ENCODE measurements at regions not wholly inside any gene's neighbourhood (a gene's known extent, or its start where the extent isn't known, plus 50 kb on each side); places are given as distances from the start of the nearest gene placed in this dataset.
"Not testable (repeated sequence)": the region's sequence is repeated elsewhere in the genome, so short reads cannot be mapped to it uniquely, and the experiment has no call there.

DNA sequence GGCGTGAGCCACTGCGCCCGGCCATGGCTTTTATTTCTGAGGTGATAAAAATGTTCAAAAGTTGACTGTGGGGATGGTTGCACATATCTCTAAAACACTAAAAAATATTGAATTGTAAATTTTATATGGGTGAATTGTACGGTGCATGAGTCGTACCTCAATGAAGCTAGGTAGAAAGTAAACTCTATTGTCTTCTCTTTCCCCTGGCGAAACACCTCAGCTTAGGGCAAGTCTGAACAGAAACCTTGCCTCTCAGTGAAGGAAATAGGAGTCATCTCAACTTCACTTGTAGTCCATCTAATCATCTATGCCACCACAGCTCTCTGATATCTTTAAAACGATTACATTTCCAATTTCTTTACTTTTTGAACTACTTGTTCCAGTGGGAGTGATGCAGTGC is 309.6 kb downstream of the SPATA31A1 start:
- not testable (repeated sequence) for H3K4me3 ChIP-seq (ENCODE audit: low read depth, low read length)

DNA sequence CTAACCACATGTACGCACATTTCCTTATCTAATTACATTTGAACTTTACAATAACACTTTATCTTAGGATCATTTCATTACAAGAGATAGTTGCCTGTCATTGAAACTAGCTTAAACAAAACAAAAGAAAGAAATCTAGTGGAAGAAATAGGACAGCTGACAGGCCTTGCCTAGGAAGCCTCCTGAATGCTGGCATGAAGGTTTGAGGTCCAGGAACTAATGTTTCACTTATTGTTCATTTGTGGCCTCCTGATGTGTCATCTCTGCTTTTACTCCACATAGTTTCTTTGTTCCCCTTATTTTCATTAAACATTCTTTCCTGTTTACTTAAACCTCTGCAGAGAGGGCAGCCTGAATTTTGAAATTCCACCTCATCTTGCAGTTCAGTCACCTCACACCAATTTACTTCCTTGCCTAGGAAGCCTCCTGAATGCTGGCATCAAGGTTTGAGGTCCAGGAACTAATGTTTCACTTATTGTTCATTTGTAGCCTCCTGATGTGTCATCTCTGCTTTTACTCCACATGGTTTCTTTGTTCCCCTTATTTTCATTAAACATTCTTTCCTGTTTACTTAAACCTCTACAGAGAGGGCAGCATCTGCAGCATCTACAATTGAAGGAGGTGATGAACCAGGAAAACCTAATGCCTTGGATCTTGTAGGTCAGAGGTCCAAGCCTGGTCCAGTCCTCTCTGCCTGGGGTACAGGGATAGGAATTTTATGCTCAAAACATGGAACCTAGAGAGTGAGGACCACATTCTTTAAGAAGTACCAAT is 319.2 kb downstream of the SPATA31A1 start:
- H3K4me3 ChIP-seq (ENCODE audit: low read depth, low read length) = not testable (repeated sequence)

DNA sequence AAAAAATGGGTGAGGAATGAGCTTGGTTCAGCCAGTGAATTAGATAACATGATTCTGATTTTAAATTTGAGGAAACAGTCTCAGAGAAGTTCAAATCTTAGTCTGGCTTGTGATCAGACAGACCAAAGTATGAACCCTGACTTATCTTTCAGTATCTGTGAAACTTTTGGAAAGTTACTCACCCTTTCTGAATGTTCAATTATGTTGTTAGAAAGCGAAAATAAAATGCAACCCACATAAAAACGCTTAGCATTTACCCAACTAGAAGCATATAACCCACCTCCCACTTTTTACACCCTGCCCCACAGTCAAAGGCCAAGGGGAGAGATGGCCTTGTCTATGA is 319.7 kb downstream of the SPATA31A1 start:
- not testable (repeated sequence) for H3K4me3 ChIP-seq (ENCODE audit: low read depth, low read length)

DNA sequence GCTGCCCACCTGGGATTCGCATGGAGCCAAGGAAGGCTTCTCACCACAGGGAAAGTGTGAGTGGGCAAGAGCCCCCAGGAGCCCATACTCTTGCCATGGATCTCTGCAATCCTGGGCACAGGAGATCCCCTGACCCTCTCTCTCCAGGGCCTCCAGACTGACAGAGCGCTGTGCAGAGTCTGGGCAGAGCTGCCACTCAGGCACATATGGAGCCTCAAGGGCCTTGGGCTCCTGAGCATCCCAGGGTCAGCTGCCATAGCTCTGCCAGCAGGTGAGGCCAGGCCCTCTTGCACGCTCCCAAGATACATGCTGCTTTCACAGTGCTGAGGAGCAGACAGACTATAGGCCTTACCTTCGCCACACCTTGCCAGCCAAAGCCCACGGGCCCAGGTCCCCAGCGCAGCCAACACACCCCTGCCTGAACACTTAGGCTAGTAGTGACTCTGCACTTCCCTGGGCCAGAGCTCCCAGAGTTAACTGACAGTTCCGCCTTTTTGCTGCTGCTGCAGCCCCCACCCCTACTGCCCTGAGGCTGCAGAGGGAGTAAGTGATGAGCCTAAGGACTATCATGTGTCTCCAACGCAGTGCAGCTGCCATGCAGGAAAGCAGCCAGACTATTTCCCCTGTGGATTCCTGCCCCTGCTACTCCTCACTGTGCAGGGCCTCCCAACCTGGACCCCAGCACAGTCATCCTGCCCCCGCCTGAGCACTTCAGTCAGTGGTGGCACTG is 323.2 kb downstream of the SPATA31A1 start:
- H3K4me3 ChIP-seq (ENCODE audit: low read depth, low read length) = not testable (repeated sequence)

DNA sequence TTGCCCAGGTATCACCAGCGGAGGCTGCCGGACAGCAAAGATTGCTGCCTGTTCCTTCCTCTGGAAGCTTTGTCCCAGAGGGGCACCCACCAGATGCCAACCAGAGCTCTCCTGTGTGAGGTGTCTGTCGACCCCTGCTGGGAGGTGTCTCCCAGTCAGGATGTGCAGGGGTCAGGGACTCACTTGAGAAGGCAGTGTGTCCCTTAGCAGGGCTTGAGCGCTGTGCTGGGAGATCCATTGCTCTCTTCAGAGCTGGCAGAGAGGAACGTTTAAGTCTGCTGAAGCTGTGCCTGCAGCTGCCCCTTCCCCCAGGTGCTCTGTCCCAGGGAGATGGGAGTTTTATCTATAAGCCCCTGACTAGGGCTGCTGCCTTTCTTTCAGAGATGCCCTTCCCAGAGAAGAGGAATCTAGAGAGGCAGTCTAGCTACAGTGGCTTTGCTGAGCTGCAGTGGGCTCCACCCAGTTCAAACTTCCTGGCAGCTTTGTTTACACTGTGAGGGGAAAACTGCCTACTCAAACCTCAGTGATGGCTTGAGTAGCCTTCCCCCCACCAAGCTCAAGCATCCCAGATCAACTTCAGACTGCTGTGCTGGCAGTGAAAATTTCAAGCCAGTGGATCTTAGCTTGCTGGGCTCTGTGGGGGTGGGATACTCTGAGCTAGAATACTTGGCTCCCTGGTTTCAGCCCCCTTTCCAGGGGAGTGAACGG is 325.4 kb downstream of the SPATA31A1 start:
- H3K4me3 ChIP-seq (ENCODE audit: low read depth, low read length) = not testable (repeated sequence)

DNA sequence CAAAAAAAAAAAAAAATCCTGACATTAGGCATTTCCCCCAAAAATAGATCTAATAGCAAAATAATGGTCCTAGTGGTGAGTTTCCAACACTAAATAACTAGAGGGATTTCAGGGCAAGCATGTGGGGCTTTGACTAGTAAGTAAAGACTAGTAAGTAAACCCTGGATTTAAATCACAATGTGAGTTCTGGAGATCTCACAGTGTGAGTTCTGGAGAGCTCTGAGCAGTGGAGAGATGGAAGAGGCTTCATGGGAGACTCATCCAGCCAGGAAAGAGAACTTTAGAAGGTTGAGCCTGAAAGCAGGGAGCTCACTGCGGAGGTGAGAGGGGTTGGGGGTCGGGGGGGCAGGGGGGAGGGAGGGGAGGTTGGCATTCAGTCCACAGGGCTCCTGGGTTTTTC is 373.4 kb downstream of the SPATA31A1 start:
- not testable (repeated sequence) for H3K4me3 ChIP-seq (ENCODE audit: low read depth, low read length)

DNA sequence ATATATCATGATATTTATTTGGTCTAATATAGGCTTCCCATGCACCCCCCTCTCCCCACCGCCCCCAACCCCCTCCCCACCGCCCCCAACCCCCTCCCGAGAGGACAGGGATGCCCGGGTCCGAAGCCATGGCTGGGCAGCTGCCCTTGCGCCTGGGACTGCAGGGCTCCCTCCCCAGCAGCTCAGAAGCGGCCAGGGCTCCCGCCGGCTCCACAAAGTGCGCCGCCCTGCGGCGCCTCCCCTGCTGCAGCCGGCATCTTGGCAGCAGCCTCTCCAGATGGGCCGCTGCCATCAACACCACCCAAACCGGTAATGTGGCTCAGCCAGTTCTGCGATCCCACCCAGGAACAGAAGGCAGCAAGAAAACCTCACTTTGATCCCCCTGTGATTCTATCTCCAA is 389.4 kb downstream of the SPATA31A1 start:
- H3K4me3 ChIP-seq (ENCODE audit: low read depth, low read length) = not testable (repeated sequence)

DNA sequence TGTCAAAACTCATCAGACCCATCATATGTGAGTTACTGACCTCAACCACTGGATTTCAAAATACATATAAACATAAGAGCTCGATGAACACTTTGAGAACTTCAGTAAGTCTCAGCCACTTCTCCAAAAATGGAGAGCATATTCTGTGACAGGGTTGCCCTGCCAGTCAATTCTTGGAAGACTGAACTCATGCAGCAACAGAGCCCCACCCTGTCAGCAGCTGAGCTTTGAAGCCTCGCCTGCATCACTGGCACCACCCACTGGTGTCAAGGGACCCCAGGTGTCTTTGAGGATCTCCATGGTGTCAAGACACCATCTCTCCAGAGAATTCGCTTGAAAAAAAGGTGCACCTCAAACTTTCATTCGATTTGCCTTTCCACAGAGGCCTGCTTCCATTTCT is 420.1 kb downstream of the SPATA31A1 start:
- not testable (repeated sequence) for H3K4me3 ChIP-seq (ENCODE audit: low read depth, low read length)

DNA sequence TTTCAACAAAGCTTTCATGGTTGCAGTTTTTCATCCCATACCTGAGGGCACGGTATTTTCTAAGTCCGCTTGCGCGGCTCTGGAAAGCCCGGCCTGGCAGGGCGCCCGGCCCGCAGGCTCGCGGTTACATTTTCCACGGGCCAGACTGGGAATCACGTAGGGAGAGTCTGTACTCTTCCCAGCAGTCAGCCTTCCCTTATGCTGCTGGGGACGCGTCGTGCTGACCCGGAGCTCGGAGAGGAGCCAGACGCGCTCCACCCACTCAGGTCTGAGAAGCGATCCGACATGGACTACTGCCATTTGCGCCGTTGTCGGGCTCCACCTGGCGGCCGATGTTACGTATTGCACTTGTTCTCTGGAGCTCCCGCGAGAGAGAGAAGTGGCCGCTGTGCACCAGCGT is 435.9 kb downstream of the SPATA31A1 start:
- not testable (repeated sequence) for H3K4me3 ChIP-seq (ENCODE audit: low read depth, low read length)

DNA sequence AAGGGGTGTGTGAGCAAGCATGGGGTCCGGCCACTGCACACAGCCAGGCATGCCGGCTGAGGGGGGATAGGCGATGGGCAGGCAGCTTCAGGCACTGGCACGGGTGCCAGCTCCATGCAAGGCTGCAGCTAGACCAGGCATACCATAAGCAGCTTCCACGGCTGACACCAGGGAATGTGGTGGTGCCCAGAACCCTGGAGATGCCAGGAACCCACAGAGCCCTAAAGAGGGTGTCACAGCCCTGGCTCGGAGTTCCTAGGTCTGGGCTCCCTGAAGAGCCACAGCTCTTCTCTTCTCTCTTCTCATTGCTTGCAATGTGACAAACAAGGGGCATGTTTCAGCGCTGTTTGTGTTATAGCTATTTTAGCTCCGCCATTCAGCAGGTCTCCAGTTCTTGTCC is 442.5 kb downstream of the SPATA31A1 start:
- not testable (repeated sequence) for H3K4me3 ChIP-seq (ENCODE audit: low read depth, low read length)

DNA sequence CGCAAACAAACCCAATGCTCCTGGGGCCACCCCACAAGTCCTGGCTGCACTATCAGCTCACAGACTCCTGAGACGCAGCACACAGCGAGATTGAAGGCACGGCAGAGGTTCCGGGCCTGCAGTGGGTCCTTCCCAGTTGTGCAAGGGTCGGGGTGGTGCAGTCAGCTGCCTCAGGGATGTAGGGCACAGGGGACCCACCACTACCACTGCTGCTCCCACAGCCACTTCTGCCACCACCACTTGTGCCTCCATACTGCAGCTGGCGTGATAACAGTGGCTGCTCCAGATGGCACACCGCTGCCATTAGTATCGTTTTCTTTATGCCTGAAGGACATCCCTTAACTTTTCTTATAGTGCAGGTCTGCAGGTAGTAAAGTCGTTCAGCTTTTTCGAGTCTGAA is 443.8 kb downstream of the SPATA31A1 start:
- H3K4me3 ChIP-seq (ENCODE audit: low read depth, low read length) = not testable (repeated sequence)

DNA sequence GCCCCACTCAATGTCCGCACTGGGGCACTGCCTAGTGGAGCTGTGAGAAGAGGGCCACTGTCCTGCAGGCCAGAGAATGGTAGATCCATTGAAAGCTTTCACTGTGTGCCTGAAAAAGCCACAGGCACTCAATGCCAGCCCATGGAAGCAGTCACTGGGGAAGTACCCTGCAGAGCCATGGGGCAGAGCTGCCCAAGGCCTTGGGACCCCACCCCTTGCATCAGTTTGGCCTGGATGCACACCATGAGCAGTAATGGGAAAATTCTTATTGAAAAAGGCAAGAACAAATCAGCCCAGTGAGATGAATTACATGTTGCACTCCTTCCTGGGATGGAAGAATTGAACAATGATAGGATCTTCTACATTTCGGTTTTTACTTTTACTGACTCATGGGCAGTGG is 447.1 kb downstream of the SPATA31A1 start:
- H3K4me3 ChIP-seq (ENCODE audit: low read depth, low read length) = not testable (repeated sequence)

DNA sequence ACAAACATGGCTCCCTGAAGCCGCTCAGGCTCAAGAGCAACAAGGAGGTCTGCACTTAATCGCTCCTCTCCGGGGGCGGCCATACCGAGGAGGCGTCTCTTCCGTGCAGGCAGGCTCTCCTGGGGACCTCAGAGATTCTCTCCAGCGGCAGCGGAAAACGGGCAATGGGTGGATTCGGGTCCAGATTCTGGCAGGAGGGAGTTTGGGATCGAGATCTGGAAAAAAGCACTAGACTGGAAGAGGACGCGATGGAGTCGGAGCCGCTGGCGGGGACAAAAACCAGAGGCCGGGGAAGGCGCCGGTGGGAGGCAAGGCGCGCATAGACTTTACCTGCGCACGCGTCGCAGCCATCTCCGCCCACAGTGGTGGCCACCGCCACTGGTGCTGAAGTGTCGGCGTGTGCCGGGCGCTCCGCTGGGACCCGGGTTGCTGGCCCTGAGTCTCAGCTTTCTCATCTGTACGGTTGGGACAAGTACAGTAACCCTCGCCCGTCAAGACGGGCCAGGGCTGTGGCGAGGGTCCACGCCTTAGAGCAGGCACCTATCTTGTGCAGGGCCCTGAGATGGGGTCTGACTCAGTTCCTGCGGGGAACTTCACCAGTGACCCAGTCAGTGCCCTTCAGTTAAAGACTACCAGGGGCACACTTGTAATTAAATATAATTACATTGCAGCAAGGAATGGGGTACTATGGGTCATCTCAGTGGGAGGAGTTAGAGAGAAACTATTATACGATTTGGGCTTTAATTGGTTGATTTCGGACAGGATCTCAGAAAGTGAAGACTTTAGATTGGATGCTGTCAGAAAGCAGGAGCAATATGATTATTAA is 454.1 kb downstream of the SPATA31A1 start:
- peak overlapping the region; percentile 43 for H3K4me3 ChIP-seq (ENCODE audit: low read depth, low read length)

DNA sequence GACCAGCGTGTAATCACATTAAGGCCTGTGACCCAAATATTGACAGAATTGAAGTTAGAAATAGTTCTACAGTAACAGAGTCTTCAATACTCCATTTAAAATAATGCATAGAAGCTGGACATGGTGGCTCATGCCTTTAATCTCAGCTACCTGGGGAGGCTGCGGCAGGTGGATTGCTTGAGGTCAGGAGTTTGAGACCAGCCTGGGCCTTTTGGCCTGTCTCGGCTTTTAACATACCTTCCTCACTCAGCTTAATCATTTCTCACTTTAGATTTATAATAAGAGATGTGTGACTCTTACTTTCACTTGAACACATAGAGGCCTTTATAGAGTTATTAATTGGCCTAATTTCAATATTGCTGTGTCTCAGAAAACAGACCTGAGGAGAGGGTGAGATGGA is 454.9 kb downstream of the SPATA31A1 start:
- not testable (repeated sequence) for H3K4me3 ChIP-seq (ENCODE audit: low read depth, low read length)

DNA sequence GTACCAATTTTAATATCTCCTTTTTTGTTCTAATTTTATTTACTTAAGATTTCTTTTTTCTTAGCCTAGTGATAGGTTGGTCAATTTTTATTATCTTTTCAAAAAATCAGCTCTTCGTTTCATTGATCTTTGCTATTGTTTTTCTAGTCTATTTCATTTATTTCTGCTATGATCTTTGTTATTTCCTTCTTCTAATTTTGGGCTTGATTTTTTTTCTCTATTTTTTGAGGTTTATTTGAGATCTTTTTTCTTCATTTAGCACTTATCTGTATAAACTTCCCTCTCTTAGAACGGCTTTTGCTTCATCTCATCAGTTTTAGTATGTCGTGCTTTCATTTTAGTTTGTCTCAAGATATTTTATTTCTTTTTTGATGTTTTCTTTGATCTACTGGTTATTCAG is 456.1 kb downstream of the SPATA31A1 start:
- H3K4me3 ChIP-seq (ENCODE audit: low read depth, low read length) = not testable (repeated sequence)

DNA sequence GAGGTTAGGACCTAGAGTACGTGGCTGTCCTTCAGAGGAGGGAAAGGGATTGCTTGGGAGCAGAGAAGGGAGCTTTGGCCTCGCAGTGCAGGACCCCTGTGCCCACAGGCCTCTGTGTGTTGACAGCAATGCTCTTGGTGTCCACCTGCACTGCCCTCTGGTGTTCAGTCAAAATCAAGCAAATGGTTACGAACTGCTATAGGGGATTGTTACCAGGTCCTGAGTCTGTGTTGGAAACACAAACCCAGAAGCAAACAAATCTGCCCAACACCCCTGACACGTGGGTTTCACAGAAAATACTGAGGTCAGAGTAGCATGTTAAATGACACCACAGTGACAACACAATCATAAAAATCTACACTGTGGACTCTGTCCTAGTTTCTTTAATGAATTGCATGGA is 473.0 kb downstream of the SPATA31A1 start:
- H3K4me3 ChIP-seq (ENCODE audit: low read depth, low read length) = not testable (repeated sequence)
